Sigmoid colon (tissue), 4 donors: ENCODE measurements at regions not wholly inside any gene's neighbourhood (a gene's known extent, or its start where the extent isn't known, plus 50 kb on each side); places are given as distances from the start of the nearest gene placed in this dataset.

Source experiments
- CTCF ChIP-seq, 4 experiments: fragments of 450-650 bp in 3 of 4; fragments of 200-600 bp in 1 of 4; IDR thresholded peaks; one replicate each; pipeline ENCODE4 v1.5.1; 2016 to 2019; ENCODE audit warnings: antibody characterized with exemption in 4 of 4, mild to moderate bottlenecking in 3 of 4, moderate library complexity in 2 of 4
- POLR2A ChIP-seq, 2 donors: fragments of 450-650 bp; IDR thresholded peaks; one replicate each; pipeline ENCODE4 v1.6.1; 2016; ENCODE audit warnings: antibody characterized with exemption in 2 of 2, mild to moderate bottlenecking in 2 of 2, moderate library complexity in 2 of 2
- POLR2AphosphoS5 ChIP-seq, 4 donors: sonication (generic); formaldehyde crosslinking; IDR thresholded peaks; one replicate each; pipeline ENCODE4 v1.6.1; 2017; ENCODE audit warnings: antibody characterized with exemption in 4 of 4

DNA sequence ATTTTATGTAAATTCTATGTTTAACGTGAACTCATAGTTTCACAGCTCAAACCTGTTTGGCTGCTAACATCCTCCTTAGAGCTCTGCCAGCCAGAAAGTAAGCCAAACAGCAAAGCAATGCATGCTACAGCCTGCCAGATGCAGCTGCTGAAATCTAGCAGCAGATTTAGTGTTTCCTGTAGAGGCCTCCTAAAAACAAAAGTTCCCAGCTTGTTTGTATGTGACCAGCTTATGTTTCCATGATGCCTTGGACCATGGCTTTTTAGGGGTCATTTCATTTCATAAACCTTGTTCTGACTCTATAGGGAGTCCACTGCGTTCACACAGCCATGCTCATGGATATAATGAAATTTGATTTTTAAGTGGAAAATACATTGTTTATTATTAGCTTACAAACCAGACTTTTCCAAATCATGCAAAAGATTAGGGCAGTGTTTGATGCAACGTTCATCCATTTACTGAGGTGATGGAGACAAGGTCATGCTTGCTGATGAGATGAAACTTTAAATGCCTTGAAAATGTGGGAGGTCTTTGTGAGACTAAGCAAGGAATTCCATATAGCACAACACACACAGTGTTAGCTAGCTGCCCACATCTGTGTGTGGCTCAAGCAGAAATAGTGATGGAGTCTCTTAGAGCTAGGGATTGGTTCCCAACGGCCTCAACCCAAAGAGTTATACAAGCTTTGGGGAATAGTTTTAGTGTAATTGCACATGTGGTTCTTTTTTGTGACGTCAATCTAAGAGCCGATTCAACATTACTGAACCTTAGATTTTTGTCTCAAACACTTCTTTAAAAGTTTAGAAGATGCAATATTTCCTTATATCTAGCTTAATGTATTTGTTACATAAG, 157.5 kb upstream of the LRIG3 start:
- no peak for TF ChIP-seq CTCF (IDR thresholded peaks at IDR 0.05)
- TF ChIP-seq POLR2A (IDR thresholded peaks at IDR 0.05), result no peak
- no peak for TF ChIP-seq POLR2AphosphoS5 (IDR thresholded peaks at IDR 0.05)
